ENCODE measurements at regions not wholly inside any gene's neighbourhood (a gene's known extent, or its start where the extent isn't known, plus 50 kb on each side); places are given as distances from the start of the nearest gene placed in this dataset.
"Not testable (repeated sequence)": the region's sequence is repeated elsewhere in the genome, so short reads cannot be mapped to it uniquely, and the experiment has no call there.

GRCh38 chr9:90065851-90066250 lies 461.0 kb downstream of the GADD45G start:
- Histone ChIP-seq H3K27me3 (ENCODE audit: control insufficient read depth, insufficient read depth, low read length) (no peaks in the 10 kb centered on the region), H3K36me3 (ENCODE audit: control insufficient read depth, insufficient read depth, low read length) (no peaks in the 10 kb centered on the region), H3K4me3 (ENCODE audit: low read depth, low read length) (no peak overlapping the region), H3K9me3 (ENCODE audit: control insufficient read depth, insufficient read depth, low read length) (no peaks in the 10 kb centered on the region), H3K27ac (ENCODE audit: low read depth, low read length) (no peak overlapping the region), H3K4me1 (ENCODE audit: control insufficient read depth, insufficient read depth, low read length) (peaks cover 3% of the 10 kb centered on the region)
- WGBS (ENCODE audit: insufficient coverage) = no CpG with 5 or more reads among the region's 2 CpGs
- no peak for DNase-seq (ENCODE audit: low read depth in 4 of 6, low spot score in 6 of 6)

- H3K4me3 ChIP-seq (ENCODE audit: low read depth, low read length) = no peak overlapping the region
- no peaks in the 10 kb centered on the region for H3K27me3 ChIP-seq (ENCODE audit: control insufficient read depth, insufficient read depth, low read length)
- no peak for DNase-seq (ENCODE audit: low read depth in 4 of 6, low spot score in 6 of 6)
- H3K9me3 ChIP-seq (ENCODE audit: control insufficient read depth, insufficient read depth, low read length) = no peaks in the 10 kb centered on the region
- no peak overlapping the region for H3K27ac ChIP-seq (ENCODE audit: low read depth, low read length)
- H3K36me3 ChIP-seq (ENCODE audit: control insufficient read depth, insufficient read depth, low read length) = no peaks in the 10 kb centered on the region
- peaks cover 3% of the 10 kb centered on the region for H3K4me1 ChIP-seq (ENCODE audit: control insufficient read depth, insufficient read depth, low read length)
- WGBS (ENCODE audit: insufficient coverage) = 100% methylated on average over 1 of the region's 2 CpGs
These were observed 464.3 kb downstream of the GADD45G start for GRCh38 chr9:90069085-90069484.

- Histone ChIP-seq H3K27ac (ENCODE audit: low read depth, low read length) (no peak overlapping the region), H3K4me1 (ENCODE audit: control insufficient read depth, insufficient read depth, low read length) (peaks cover 3% of the 10 kb centered on the region), H3K36me3 (ENCODE audit: control insufficient read depth, insufficient read depth, low read length) (no peaks in the 10 kb centered on the region), H3K27me3 (ENCODE audit: control insufficient read depth, insufficient read depth, low read length) (no peaks in the 10 kb centered on the region), H3K9me3 (ENCODE audit: control insufficient read depth, insufficient read depth, low read length) (no peaks in the 10 kb centered on the region), H3K4me3 (ENCODE audit: low read depth, low read length) (no peak overlapping the region)
- peak in 1 of 6 donors; percentile 75 for DNase-seq (ENCODE audit: low read depth in 4 of 6, low spot score in 6 of 6)
- WGBS (ENCODE audit: insufficient coverage) = 72% methylated on average over 5 of the region's 5 CpGs
These were observed 465.2 kb downstream of the GADD45G start for GRCh38 chr9:90070056-90070455.

GRCh38 chr9:90070469-90070868 lies 465.7 kb downstream of the GADD45G start:
- no peak for DNase-seq (ENCODE audit: low read depth in 4 of 6, low spot score in 6 of 6)
- Histone ChIP-seq H3K27ac (ENCODE audit: low read depth, low read length) (no peak overlapping the region), H3K4me3 (ENCODE audit: low read depth, low read length) (no peak overlapping the region), H3K36me3 (ENCODE audit: control insufficient read depth, insufficient read depth, low read length) (no peaks in the 10 kb centered on the region), H3K27me3 (ENCODE audit: control insufficient read depth, insufficient read depth, low read length) (no peaks in the 10 kb centered on the region), H3K4me1 (ENCODE audit: control insufficient read depth, insufficient read depth, low read length) (peaks cover 3% of the 10 kb centered on the region), H3K9me3 (ENCODE audit: control insufficient read depth, insufficient read depth, low read length) (no peaks in the 10 kb centered on the region)
- no CpG with 5 or more reads among the region's 1 CpG for WGBS (ENCODE audit: insufficient coverage)

- DNase-seq (ENCODE audit: low read depth in 4 of 6, low spot score in 6 of 6) = no peak
- no peaks in the 10 kb centered on the region for H3K36me3 ChIP-seq (ENCODE audit: control insufficient read depth, insufficient read depth, low read length)
- no peak overlapping the region for H3K4me3 ChIP-seq (ENCODE audit: low read depth, low read length)
- H3K4me1 ChIP-seq (ENCODE audit: control insufficient read depth, insufficient read depth, low read length) = peaks cover 3% of the 10 kb centered on the region
- H3K27me3 ChIP-seq (ENCODE audit: control insufficient read depth, insufficient read depth, low read length) = no peaks in the 10 kb centered on the region
- H3K27ac ChIP-seq (ENCODE audit: low read depth, low read length) = no peak overlapping the region
- WGBS (ENCODE audit: insufficient coverage) = no CpG with 5 or more reads among the region's 7 CpGs
- H3K9me3 ChIP-seq (ENCODE audit: control insufficient read depth, insufficient read depth, low read length) = no peaks in the 10 kb centered on the region
These were observed 466.3 kb downstream of the GADD45G start for GRCh38 chr9:90070931-90071660.

- 100% methylated on average over 2 of the region's 3 CpGs for WGBS (ENCODE audit: insufficient coverage)
- H3K4me3 ChIP-seq (ENCODE audit: low read depth, low read length) = no peak overlapping the region
- no peak for DNase-seq (ENCODE audit: low read depth in 4 of 6, low spot score in 6 of 6)
- H3K36me3 ChIP-seq (ENCODE audit: control insufficient read depth, insufficient read depth, low read length) = no peaks in the 10 kb centered on the region
- H3K27me3 ChIP-seq (ENCODE audit: control insufficient read depth, insufficient read depth, low read length) = no peaks in the 10 kb centered on the region
- H3K27ac ChIP-seq (ENCODE audit: low read depth, low read length) = no peak overlapping the region
- no peaks in the 10 kb centered on the region for H3K9me3 ChIP-seq (ENCODE audit: control insufficient read depth, insufficient read depth, low read length)
- peaks cover 3% of the 10 kb centered on the region for H3K4me1 ChIP-seq (ENCODE audit: control insufficient read depth, insufficient read depth, low read length)
These were observed 468.6 kb downstream of the GADD45G start for GRCh38 chr9:90073186-90073945.

- Histone ChIP-seq H3K4me3 (ENCODE audit: low read depth, low read length) (no peak overlapping the region), H3K36me3 (ENCODE audit: control insufficient read depth, insufficient read depth, low read length) (no peaks in the 10 kb centered on the region), H3K9me3 (ENCODE audit: control insufficient read depth, insufficient read depth, low read length) (no peaks in the 10 kb centered on the region), H3K27me3 (ENCODE audit: control insufficient read depth, insufficient read depth, low read length) (no peaks in the 10 kb centered on the region), H3K27ac (ENCODE audit: low read depth, low read length) (no peak overlapping the region), H3K4me1 (ENCODE audit: control insufficient read depth, insufficient read depth, low read length) (peaks cover 3% of the 10 kb centered on the region)
- no CpG with 5 or more reads among the region's 6 CpGs for WGBS (ENCODE audit: insufficient coverage)
- DNase-seq (ENCODE audit: low read depth in 4 of 6, low spot score in 6 of 6) = peak in 1 of 6 donors; percentile 6
These were observed 469.6 kb downstream of the GADD45G start for GRCh38 chr9:90074316-90074962.

- not testable (repeated sequence) for H3K36me3 ChIP-seq (ENCODE audit: control insufficient read depth, insufficient read depth, low read length); H3K4me1 ChIP-seq (ENCODE audit: control insufficient read depth, insufficient read depth, low read length); H3K4me3 ChIP-seq (ENCODE audit: low read depth, low read length); H3K27ac ChIP-seq (ENCODE audit: low read depth, low read length); H3K27me3 ChIP-seq (ENCODE audit: control insufficient read depth, insufficient read depth, low read length); H3K9me3 ChIP-seq (ENCODE audit: control insufficient read depth, insufficient read depth, low read length)
- 92% methylated on average over 1 of the region's 3 CpGs for WGBS (ENCODE audit: insufficient coverage)
- DNase-seq (ENCODE audit: low read depth in 4 of 6, low spot score in 6 of 6) = peak in 2 of 6 donors; percentile 1 to 26
These were observed 472.8 kb downstream of the GADD45G start for GRCh38 chr9:90077598-90077997.

- no peaks in the 10 kb centered on the region for H3K4me1 ChIP-seq (ENCODE audit: control insufficient read depth, insufficient read depth, low read length)
- 100% methylated on average over 3 of the region's 4 CpGs for WGBS (ENCODE audit: insufficient coverage)
- H3K27ac ChIP-seq (ENCODE audit: low read depth, low read length) = no peak overlapping the region
- no peaks in the 10 kb centered on the region for H3K36me3 ChIP-seq (ENCODE audit: control insufficient read depth, insufficient read depth, low read length)
- H3K27me3 ChIP-seq (ENCODE audit: control insufficient read depth, insufficient read depth, low read length) = no peaks in the 10 kb centered on the region
- no peak overlapping the region for H3K4me3 ChIP-seq (ENCODE audit: low read depth, low read length)
- no peak for DNase-seq (ENCODE audit: low read depth in 4 of 6, low spot score in 6 of 6)
- H3K9me3 ChIP-seq (ENCODE audit: control insufficient read depth, insufficient read depth, low read length) = no peaks in the 10 kb centered on the region
These were observed 474.2 kb downstream of the GADD45G start for GRCh38 chr9:90078988-90079421.
